HCT116 (cell line): ENCODE measurements at regions not wholly inside any gene's neighbourhood (a gene's known extent, or its start where the extent isn't known, plus 50 kb on each side); places are given as distances from the start of the nearest gene placed in this dataset.

Source experiments
- POLR2A ChIP-seq: IDR thresholded peaks from 2 replicates; pipeline ENCODE4 v1.7.0; 2011; ENCODE audit warnings: borderline replicate concordance; ENCODE audit not compliant: insufficient read depth, insufficient read length; ENCODE audit errors: extremely low read depth
- TF ChIP-seq, protein P1 (sequence below), 3 experiments: fragments of 200-600 bp in 1 of 3; sonication (generic) in 1 of 3; IDR thresholded peaks in 2 of 3; conservative IDR thresholded peaks in 1 of 3; 2 replicates each; pipeline ENCODE4 v1.5.1; 2012 to 2017; ENCODE audit warnings: low read depth in 2 of 3, low read length in 2 of 3, antibody characterized with exemption in 1 of 3, borderline replicate concordance in 1 of 3, control low read depth in 1 of 3, mild to moderate bottlenecking in 1 of 3, mixed read lengths in 1 of 3, mixed run types in 1 of 3, moderate library complexity in 1 of 3; ENCODE audit not compliant: insufficient read depth in 1 of 3

GRCh38 chr2:219701847-219702634 is 74.6 kb downstream of the SLC4A3 start:
- TF ChIP-seq, protein P1, sequence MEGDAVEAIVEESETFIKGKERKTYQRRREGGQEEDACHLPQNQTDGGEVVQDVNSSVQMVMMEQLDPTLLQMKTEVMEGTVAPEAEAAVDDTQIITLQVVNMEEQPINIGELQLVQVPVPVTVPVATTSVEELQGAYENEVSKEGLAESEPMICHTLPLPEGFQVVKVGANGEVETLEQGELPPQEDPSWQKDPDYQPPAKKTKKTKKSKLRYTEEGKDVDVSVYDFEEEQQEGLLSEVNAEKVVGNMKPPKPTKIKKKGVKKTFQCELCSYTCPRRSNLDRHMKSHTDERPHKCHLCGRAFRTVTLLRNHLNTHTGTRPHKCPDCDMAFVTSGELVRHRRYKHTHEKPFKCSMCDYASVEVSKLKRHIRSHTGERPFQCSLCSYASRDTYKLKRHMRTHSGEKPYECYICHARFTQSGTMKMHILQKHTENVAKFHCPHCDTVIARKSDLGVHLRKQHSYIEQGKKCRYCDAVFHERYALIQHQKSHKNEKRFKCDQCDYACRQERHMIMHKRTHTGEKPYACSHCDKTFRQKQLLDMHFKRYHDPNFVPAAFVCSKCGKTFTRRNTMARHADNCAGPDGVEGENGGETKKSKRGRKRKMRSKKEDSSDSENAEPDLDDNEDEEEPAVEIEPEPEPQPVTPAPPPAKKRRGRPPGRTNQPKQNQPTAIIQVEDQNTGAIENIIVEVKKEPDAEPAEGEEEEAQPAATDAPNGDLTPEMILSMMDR (IDR thresholded peaks at IDR 0.05 in 2 of 3, conservative IDR thresholded peaks at IDR 0.05 in 1 of 3; ENCODE audit: borderline replicate concordance in 1 of 3, insufficient read depth in 1 of 3, low read depth in 2 of 3, low read length in 2 of 3), result no peak
- TF ChIP-seq POLR2A, result no peak
